B cell (primary cell): ENCODE measurements at regions not wholly inside any gene's neighbourhood (a gene's known extent, or its start where the extent isn't known, plus 50 kb on each side); places are given as distances from the start of the nearest gene placed in this dataset.

Experiments
- ATAC-seq: fragments of 200-7000 bp; cut with Tn5 transposase; one replicate; pipeline ENCODE4 v1.10.0; 2021; ENCODE audit warnings: low read depth, mild to moderate bottlenecking, moderate number of reproducible peaks, moderate library complexity
- CTCF ChIA-PET: fragments of 350-600 bp; sonication (Branson Sonifier 250); formaldehyde crosslinking; loops from one replicate; lab custom pipeline; 2021; ENCODE audit warnings: antibody characterized with exemption, inconsistent platforms; lab: Charles Lee
- POLR2A ChIA-PET: fragments of 350-600 bp; sonication (Branson Sonifier 250); formaldehyde crosslinking; loops from one replicate; lab custom pipeline; 2021; ENCODE audit warnings: antibody characterized with exemption; lab: Charles Lee
- DNase-seq: peaks from one replicate; pipeline ENCODE4 v3.0.0; 2013
- H2AFZ ChIP-seq: 2 replicates; pipeline ENCODE4 v1.6.1; 2012; ENCODE audit warnings: mild to moderate bottlenecking, low read depth, low read length; ENCODE audit not compliant: insufficient read depth, poor library complexity, severe bottlenecking
- H3K27ac ChIP-seq, 2 donors: 1 replicate in 1 of 2; 2 replicates in 1 of 2; pipeline ENCODE4 v1.5.1; 2012 to 2013; ENCODE audit warnings: low read length in 2 of 2, mild to moderate bottlenecking in 2 of 2, moderate library complexity in 1 of 2
- H3K27me3 ChIP-seq, 4 experiments: fragments of 200-600 bp in 1 of 4; sonication (generic) in 1 of 4; replicated peaks in 1 of 4; 1 replicate in 2 of 4; 2 replicates in 2 of 4; pipeline versions ENCODE4 v1.6.1 to v1.7.0; 2013 to 2016; ENCODE audit warnings: low read length in 3 of 4, mild to moderate bottlenecking in 2 of 4, mixed read lengths in 1 of 4, moderate library complexity in 1 of 4; ENCODE audit not compliant: insufficient read depth in 4 of 4, control insufficient read depth in 3 of 4; ENCODE audit errors: control extremely low read depth in 1 of 4
- H3K36me3 ChIP-seq, 2 experiments: replicated peaks in 1 of 2; 1 replicate in 1 of 2; 2 replicates in 1 of 2; pipeline versions ENCODE4 v1.6.1 to v1.7.1; 2013; ENCODE audit warnings: low read length in 1 of 2; ENCODE audit not compliant: insufficient read depth in 2 of 2, control insufficient read depth in 1 of 2; ENCODE audit errors: control extremely low read depth in 1 of 2, extremely low read depth in 1 of 2
- H3K4me1 ChIP-seq, 2 donors: fragments of 200-600 bp in 1 of 2; sonication (generic) in 1 of 2; 1 replicate in 1 of 2; 2 replicates in 1 of 2; pipeline versions ENCODE4 v1.5.1 to v1.6.1; 2013 to 2017; ENCODE audit warnings: low read length in 2 of 2; ENCODE audit not compliant: control insufficient read depth in 2 of 2, insufficient read depth in 2 of 2
- H3K4me2 ChIP-seq: replicated peaks from 2 replicates; pipeline ENCODE3; 2012; ENCODE audit warnings: mild to moderate bottlenecking, low read depth, low read length; ENCODE audit not compliant: poor library complexity, severe bottlenecking
- H3K4me3 ChIP-seq, 5 experiments: fragments of 200-600 bp in 1 of 5; sonication (generic) in 1 of 5; 1 replicate in 3 of 5; 2 replicates in 2 of 5; pipeline versions ENCODE4 v1.5.1 to v1.7.0; 2011 to 2016; ENCODE audit warnings: low read length in 4 of 5, mild to moderate bottlenecking in 4 of 5, low read depth in 2 of 5, control low read depth in 1 of 5, moderate library complexity in 1 of 5; ENCODE audit not compliant: insufficient read depth in 1 of 5; ENCODE audit errors: control extremely low read depth in 1 of 5, extremely low read depth in 1 of 5
- H3K79me2 ChIP-seq: fragments of 200-600 bp; sonication (generic); one replicate; pipeline ENCODE4 v1.6.0; 2016; ENCODE audit warnings: low read length; ENCODE audit not compliant: control insufficient read depth, insufficient read depth
- H3K9ac ChIP-seq: fragments of 200-600 bp; sonication (generic); 2 replicates; pipeline ENCODE4 v1.6.1; 2017; ENCODE audit warnings: mild to moderate bottlenecking, low read length, moderate library complexity
- H3K9me3 ChIP-seq, 3 donors: one replicate each; pipeline versions ENCODE4 v1.6.1 to v1.7.1; 2013; ENCODE audit warnings: low read length in 2 of 3; ENCODE audit not compliant: control insufficient read depth in 2 of 3, insufficient read depth in 1 of 3; ENCODE audit errors: control extremely low read depth in 1 of 3
- H4K20me1 ChIP-seq: 2 replicates; pipeline ENCODE4 v1.6.0; 2012; ENCODE audit warnings: mild to moderate bottlenecking, low read length; ENCODE audit not compliant: insufficient read depth, control insufficient read depth, poor library complexity, severe bottlenecking
- H3K27ac Mint-ChIP-seq: one replicate; pipeline ENCODE4 v1.8.0; 2021; ENCODE audit warnings: mixed read lengths
- H3K27me3 Mint-ChIP-seq: one replicate; pipeline ENCODE4 v1.8.0; 2021; ENCODE audit warnings: mixed read lengths
- H3K4me1 Mint-ChIP-seq: one replicate; pipeline ENCODE4 v1.8.0; 2021; ENCODE audit warnings: mixed read lengths
- H3K4me3 Mint-ChIP-seq: one replicate; pipeline ENCODE4 v1.8.0; 2021; ENCODE audit warnings: mixed read lengths
- H3K9me3 Mint-ChIP-seq: one replicate; pipeline ENCODE4 v1.8.0; 2022; ENCODE audit warnings: mixed read lengths; ENCODE audit not compliant: insufficient read depth
- EZH2 ChIP-seq: IDR thresholded peaks from 2 replicates; pipeline ENCODE4 v1.6.1; 2012; ENCODE audit warnings: borderline replicate concordance, low read depth, mild to moderate bottlenecking, moderate library complexity, low read length; ENCODE audit not compliant: insufficient read depth, poor library complexity, severe bottlenecking
- WGBS: methylation state at CpG from one replicate; pipeline ENCODE4 v1.1.5; 2013; ENCODE audit warnings: missing lambda C conversion rate; ENCODE audit not compliant: insufficient coverage; 5-methylcytosine and 5-hydroxymethylcytosine counted together
- intact Hi-C: fragments of 100-400 bp; cut with micrococcal nuclease; formaldehyde crosslinking; loops from one replicate; pipeline ENCODE4 v1.10.0; 2022
- TF ChIP-seq, protein P1 (sequence below): fragments of 200-600 bp; IDR thresholded peaks from one replicate; pipeline ENCODE4 v1.8.0; 2022; ENCODE audit warnings: antibody characterized with exemption, mild to moderate bottlenecking

DNA sequence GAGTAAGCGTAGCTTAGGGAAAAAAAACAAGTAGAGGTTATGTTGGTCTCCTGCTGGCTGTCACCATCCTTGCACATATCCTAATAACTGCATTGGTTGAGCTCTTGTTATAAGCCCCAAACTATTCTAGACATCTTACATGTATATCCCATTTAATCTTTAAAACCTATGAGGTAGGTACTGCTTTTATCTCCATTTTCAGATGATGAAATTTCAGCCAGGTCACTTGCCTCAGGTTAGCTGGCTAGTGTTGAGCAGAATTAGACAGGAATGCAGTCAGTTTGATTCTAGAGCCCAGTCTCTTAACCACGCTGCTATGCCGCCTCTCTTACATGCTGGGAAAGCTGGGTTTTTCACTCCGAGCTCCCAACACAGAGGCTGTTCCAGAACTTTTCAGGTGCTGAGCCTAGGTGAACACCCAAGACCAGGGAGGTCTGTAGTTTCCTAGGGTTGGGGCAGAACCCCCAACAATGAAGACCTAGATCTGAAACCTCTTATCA, 269.9 kb upstream of the RGS6 start:
- Histone ChIP-seq H2AFZ (no peak overlapping the region), H4K20me1 (no peaks in the 10 kb centered on the region), H3K9me3 (no peaks in the 10 kb centered on the region), H3K9ac (no peak overlapping the region), H3K4me1 (no peaks in the 10 kb centered on the region), H3K4me3 (no peak overlapping the region), H3K36me3 (peaks cover 7 to 40% of the 10 kb centered on the region in 2 experiments), H3K27ac (no peak overlapping the region), H3K79me2 (no peaks in the 10 kb centered on the region), H3K4me2 (no peak overlapping the region), H3K27me3 (no peaks in the 10 kb centered on the region)
- TF ChIP-seq, protein P1, sequence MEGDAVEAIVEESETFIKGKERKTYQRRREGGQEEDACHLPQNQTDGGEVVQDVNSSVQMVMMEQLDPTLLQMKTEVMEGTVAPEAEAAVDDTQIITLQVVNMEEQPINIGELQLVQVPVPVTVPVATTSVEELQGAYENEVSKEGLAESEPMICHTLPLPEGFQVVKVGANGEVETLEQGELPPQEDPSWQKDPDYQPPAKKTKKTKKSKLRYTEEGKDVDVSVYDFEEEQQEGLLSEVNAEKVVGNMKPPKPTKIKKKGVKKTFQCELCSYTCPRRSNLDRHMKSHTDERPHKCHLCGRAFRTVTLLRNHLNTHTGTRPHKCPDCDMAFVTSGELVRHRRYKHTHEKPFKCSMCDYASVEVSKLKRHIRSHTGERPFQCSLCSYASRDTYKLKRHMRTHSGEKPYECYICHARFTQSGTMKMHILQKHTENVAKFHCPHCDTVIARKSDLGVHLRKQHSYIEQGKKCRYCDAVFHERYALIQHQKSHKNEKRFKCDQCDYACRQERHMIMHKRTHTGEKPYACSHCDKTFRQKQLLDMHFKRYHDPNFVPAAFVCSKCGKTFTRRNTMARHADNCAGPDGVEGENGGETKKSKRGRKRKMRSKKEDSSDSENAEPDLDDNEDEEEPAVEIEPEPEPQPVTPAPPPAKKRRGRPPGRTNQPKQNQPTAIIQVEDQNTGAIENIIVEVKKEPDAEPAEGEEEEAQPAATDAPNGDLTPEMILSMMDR = no peak
- no peak for TF ChIP-seq EZH2
- no peaks in the 10 kb centered on the region for H3K27me3 Mint-ChIP-seq
- H3K4me1 Mint-ChIP-seq = no peaks in the 10 kb centered on the region
- ChIA-PET POLR2A (no interaction called here), CTCF (interaction anchor here (1.3 kb wide), 1 partner anchor 341 kb away, joined by 3 read pairs; no protein-coding TSS in a partner anchor)
- intact Hi-C loops = no loop called here
- no peak overlapping the region for H3K4me3 Mint-ChIP-seq
- no peak for ATAC-seq
- WGBS = 100% methylated on average over 3 of the region's 4 CpGs
- no peak overlapping the region for H3K27ac Mint-ChIP-seq
- no peak for DNase-seq
- no peaks in the 10 kb centered on the region for H3K9me3 Mint-ChIP-seq

DNA sequence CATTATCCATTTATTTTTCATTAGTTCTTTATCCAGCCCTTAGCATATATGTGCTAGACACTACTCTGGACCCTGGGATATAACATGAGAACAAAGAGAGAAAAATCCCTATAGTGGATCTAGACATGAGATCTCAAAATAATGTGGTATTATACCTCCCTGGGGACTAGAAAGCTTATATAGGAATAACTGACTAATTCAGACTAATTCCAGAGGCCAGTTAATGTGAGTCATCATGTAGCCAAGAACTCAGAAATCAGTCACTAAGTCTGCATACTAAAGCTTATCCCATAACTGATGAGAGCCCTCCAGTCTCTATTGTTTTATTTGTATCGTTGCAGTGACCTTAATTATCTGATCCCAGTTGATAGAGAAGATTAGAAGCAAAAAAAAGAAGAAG, 267.1 kb upstream of the RGS6 start:
- no peak for ATAC-seq
- Mint-ChIP-seq H3K9me3 (no peaks in the 10 kb centered on the region), H3K27ac (no peak overlapping the region), H3K27me3 (no peaks in the 10 kb centered on the region), H3K4me3 (no peak overlapping the region), H3K4me1 (no peaks in the 10 kb centered on the region)
- H3K27ac ChIP-seq = no peak overlapping the region
- WGBS = no CpG with 5 or more reads among the region's 1 CpG
- H3K27me3 ChIP-seq = no peaks in the 10 kb centered on the region
- H3K4me2 ChIP-seq = no peak overlapping the region
- TF ChIP-seq EZH2 = no peak
- TF ChIP-seq, protein P1 = no peak
- no peak for DNase-seq
- H3K36me3 ChIP-seq = peaks cover 9 to 37% of the 10 kb centered on the region in 2 experiments
- H4K20me1 ChIP-seq = no peaks in the 10 kb centered on the region
- H3K9ac ChIP-seq = no peak overlapping the region
- H3K9me3 ChIP-seq = no peaks in the 10 kb centered on the region
- no peak overlapping the region for H3K4me3 ChIP-seq
- H3K79me2 ChIP-seq = no peaks in the 10 kb centered on the region
- ChIA-PET CTCF (no interaction called here), POLR2A (no interaction called here)
- intact Hi-C loops = no loop called here
- H3K4me1 ChIP-seq = no peaks in the 10 kb centered on the region
- no peak overlapping the region for H2AFZ ChIP-seq
